ENCODE measurements at regions not wholly inside any gene's neighbourhood (a gene's known extent, or its start where the extent isn't known, plus 50 kb on each side); places are given as distances from the start of the nearest gene placed in this dataset.

GRCh38 chr5:104612005-104612404 is 1049.4 kb upstream of the NUDT12 start:
- TF ChIP-seq FOXP2 (optimal IDR thresholded peaks at IDR 0.05; ENCODE audit: borderline replicate concordance, extremely low read depth, extremely low read length, insufficient read depth) = no peak
- no peak for TF ChIP-seq TAF1 (IDR thresholded peaks at IDR 0.05; ENCODE audit: borderline replicate concordance, insufficient read depth, low read length)
- no peak for TF ChIP-seq POLR2AphosphoS5 (IDR thresholded peaks at IDR 0.05; ENCODE audit: low read depth, low read length)
- TF ChIP-seq REST (IDR thresholded peaks at IDR 0.05; ENCODE audit: insufficient read depth in 1 of 2, low read depth in 2 of 2, low read length in 2 of 2) = no peak
- no peak for TF ChIP-seq SIN3A (IDR thresholded peaks at IDR 0.05; ENCODE audit: borderline replicate concordance, insufficient read depth, low read length)

- TF ChIP-seq FOXP2 (optimal IDR thresholded peaks at IDR 0.05; ENCODE audit: borderline replicate concordance, extremely low read depth, extremely low read length, insufficient read depth) = no peak
- no peak for TF ChIP-seq POLR2AphosphoS5 (IDR thresholded peaks at IDR 0.05; ENCODE audit: low read depth, low read length)
- no peak for TF ChIP-seq REST (IDR thresholded peaks at IDR 0.05; ENCODE audit: insufficient read depth in 1 of 2, low read depth in 2 of 2, low read length in 2 of 2)
- TF ChIP-seq TAF1 (IDR thresholded peaks at IDR 0.05; ENCODE audit: borderline replicate concordance, insufficient read depth, low read length) = no peak
- TF ChIP-seq SIN3A (IDR thresholded peaks at IDR 0.05; ENCODE audit: borderline replicate concordance, insufficient read depth, low read length) = no peak
These were observed 1048.7 kb upstream of the NUDT12 start for GRCh38 chr5:104611135-104611767.

GRCh38 chr5:104606258-104606829 is 1043.8 kb upstream of the NUDT12 start:
- no peak for TF ChIP-seq POLR2AphosphoS5 (IDR thresholded peaks at IDR 0.05; ENCODE audit: low read depth, low read length)
- no peak for TF ChIP-seq SIN3A (IDR thresholded peaks at IDR 0.05; ENCODE audit: borderline replicate concordance, insufficient read depth, low read length)
- TF ChIP-seq FOXP2 (optimal IDR thresholded peaks at IDR 0.05; ENCODE audit: borderline replicate concordance, extremely low read depth, extremely low read length, insufficient read depth) = no peak
- no peak for TF ChIP-seq TAF1 (IDR thresholded peaks at IDR 0.05; ENCODE audit: borderline replicate concordance, insufficient read depth, low read length)
- no peak for TF ChIP-seq REST (IDR thresholded peaks at IDR 0.05; ENCODE audit: insufficient read depth in 1 of 2, low read depth in 2 of 2, low read length in 2 of 2)

GRCh38 chr5:104599726-104600125 is 1037.1 kb upstream of the NUDT12 start:
- no peak for TF ChIP-seq REST (IDR thresholded peaks at IDR 0.05; ENCODE audit: insufficient read depth in 1 of 2, low read depth in 2 of 2, low read length in 2 of 2)
- no peak for TF ChIP-seq TAF1 (IDR thresholded peaks at IDR 0.05; ENCODE audit: borderline replicate concordance, insufficient read depth, low read length)
- no peak for TF ChIP-seq SIN3A (IDR thresholded peaks at IDR 0.05; ENCODE audit: borderline replicate concordance, insufficient read depth, low read length)
- no peak for TF ChIP-seq FOXP2 (optimal IDR thresholded peaks at IDR 0.05; ENCODE audit: borderline replicate concordance, extremely low read depth, extremely low read length, insufficient read depth)

All from PFSK-1 (cell line).